DMS 273 (cell line): ENCODE measurements at regions not wholly inside any gene's neighbourhood (a gene's known extent, or its start where the extent isn't known, plus 50 kb on each side); places are given as distances from the start of the nearest gene placed in this dataset.
"Not testable (repeated sequence)": the region's sequence is repeated elsewhere in the genome, so short reads cannot be mapped to it uniquely, and the experiment has no call there.

Experiments used
- DNase-seq: peaks from one replicate; lab custom pipeline; 2025; ENCODE audit not compliant: unreplicated experiment; lab: John Stamatoyannopoulos, UW

GRCh38 chr17:53496356-53496755, 326.4 kb upstream of the KIF2B start:
- DNase-seq, result no peak

- DNase-seq, result no peak
Observed at GRCh38 chr17:53492532-53492931, 330.2 kb upstream of the KIF2B start.

GRCh38 chr17:53490447-53490968, 332.2 kb upstream of the KIF2B start:
- no peak for DNase-seq

- no peak for DNase-seq
Observed at GRCh38 chr17:53483704-53484103, 339.0 kb upstream of the KIF2B start.

- no peak for DNase-seq
Observed at GRCh38 chr17:53475002-53475401, 347.7 kb upstream of the KIF2B start.

- no peak for DNase-seq
Observed at GRCh38 chr17:53472586-53472985, 350.1 kb upstream of the KIF2B start.

- DNase-seq, result no peak
Observed at GRCh38 chr17:53471514-53471913, 351.2 kb upstream of the KIF2B start.

- DNase-seq, result no peak
Observed at GRCh38 chr17:53470626-53471025, 352.1 kb upstream of the KIF2B start.

GRCh38 chr17:53466733-53467132, 356.0 kb upstream of the KIF2B start:
- DNase-seq, result no peak

- not testable (repeated sequence) for DNase-seq
Observed at GRCh38 chr17:53464396-53464795, 358.3 kb upstream of the KIF2B start.

- DNase-seq, result no peak
Observed at GRCh38 chr17:53463363-53463762, 359.4 kb upstream of the KIF2B start.

- no peak for DNase-seq
Observed at GRCh38 chr17:53462393-53462811, 360.3 kb upstream of the KIF2B start.

- DNase-seq, result not testable (repeated sequence)
Observed at GRCh38 chr17:53455943-53456342, 366.8 kb upstream of the KIF2B start.

GRCh38 chr17:53454337-53454736, 368.4 kb upstream of the KIF2B start:
- no peak for DNase-seq

GRCh38 chr17:53449324-53449723, 373.4 kb upstream of the KIF2B start:
- no peak for DNase-seq

GRCh38 chr17:53428913-53429312, 393.8 kb upstream of the KIF2B start:
- no peak for DNase-seq

GRCh38 chr17:53426505-53426904, 396.2 kb upstream of the KIF2B start:
- DNase-seq, result no peak

- DNase-seq, result no peak
Observed at GRCh38 chr17:53420035-53420641, 402.6 kb upstream of the KIF2B start.

- no peak for DNase-seq
Observed at GRCh38 chr17:53409588-53409987, 413.1 kb upstream of the KIF2B start.

GRCh38 chr17:53406907-53407306, 415.8 kb upstream of the KIF2B start:
- DNase-seq, result no peak

GRCh38 chr17:53391197-53391596, 431.5 kb upstream of the KIF2B start:
- no peak for DNase-seq

- peak; percentile 57 for DNase-seq
Observed at GRCh38 chr17:53390575-53390974, 432.2 kb upstream of the KIF2B start.

GRCh38 chr17:53387745-53388144, 435.0 kb upstream of the KIF2B start:
- no peak for DNase-seq
